Sigmoid colon (tissue), 4 donors: ENCODE measurements at regions not wholly inside any gene's neighbourhood (a gene's known extent, or its start where the extent isn't known, plus 50 kb on each side); places are given as distances from the start of the nearest gene placed in this dataset.

Experiments used
- EP300 ChIP-seq, 4 donors: sonication (generic); formaldehyde crosslinking; IDR thresholded peaks; one replicate each; pipeline ENCODE4 v1.6.1; 2017; ENCODE audit warnings: antibody characterized with exemption in 4 of 4
- POLR2A ChIP-seq, 2 donors: fragments of 450-650 bp; IDR thresholded peaks; one replicate each; pipeline ENCODE4 v1.6.1; 2016; ENCODE audit warnings: antibody characterized with exemption in 2 of 2, mild to moderate bottlenecking in 2 of 2, moderate library complexity in 2 of 2
- POLR2AphosphoS5 ChIP-seq, 4 donors: sonication (generic); formaldehyde crosslinking; IDR thresholded peaks; one replicate each; pipeline ENCODE4 v1.6.1; 2017; ENCODE audit warnings: antibody characterized with exemption in 4 of 4
- TF ChIP-seq, protein P1 (sequence below), 4 experiments: fragments of 450-650 bp in 3 of 4; fragments of 200-600 bp in 1 of 4; IDR thresholded peaks; one replicate each; pipeline ENCODE4 v1.5.1; 2016 to 2019; ENCODE audit warnings: antibody characterized with exemption in 4 of 4, mild to moderate bottlenecking in 3 of 4, moderate library complexity in 2 of 4

DNA sequence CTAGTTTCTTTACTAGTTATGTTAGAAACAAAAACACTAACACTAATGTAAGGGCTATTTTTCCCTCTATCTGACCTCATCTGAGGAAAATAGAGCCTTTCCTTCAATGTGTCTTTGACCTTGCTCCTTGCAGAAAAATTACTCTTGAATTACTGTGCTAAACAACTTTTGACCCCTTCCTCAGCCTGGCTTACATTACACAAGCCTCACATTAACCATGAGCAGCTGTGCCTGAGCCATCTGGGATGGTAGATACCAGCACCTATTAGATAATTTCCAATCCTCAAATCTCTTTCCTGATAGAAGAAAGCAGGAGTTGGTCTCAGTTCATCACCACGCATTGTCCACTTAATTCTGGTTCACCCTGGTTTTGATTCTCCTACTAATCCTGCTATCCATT is 134.4 kb upstream of the NCAM1 start:
- TF ChIP-seq, protein P1, sequence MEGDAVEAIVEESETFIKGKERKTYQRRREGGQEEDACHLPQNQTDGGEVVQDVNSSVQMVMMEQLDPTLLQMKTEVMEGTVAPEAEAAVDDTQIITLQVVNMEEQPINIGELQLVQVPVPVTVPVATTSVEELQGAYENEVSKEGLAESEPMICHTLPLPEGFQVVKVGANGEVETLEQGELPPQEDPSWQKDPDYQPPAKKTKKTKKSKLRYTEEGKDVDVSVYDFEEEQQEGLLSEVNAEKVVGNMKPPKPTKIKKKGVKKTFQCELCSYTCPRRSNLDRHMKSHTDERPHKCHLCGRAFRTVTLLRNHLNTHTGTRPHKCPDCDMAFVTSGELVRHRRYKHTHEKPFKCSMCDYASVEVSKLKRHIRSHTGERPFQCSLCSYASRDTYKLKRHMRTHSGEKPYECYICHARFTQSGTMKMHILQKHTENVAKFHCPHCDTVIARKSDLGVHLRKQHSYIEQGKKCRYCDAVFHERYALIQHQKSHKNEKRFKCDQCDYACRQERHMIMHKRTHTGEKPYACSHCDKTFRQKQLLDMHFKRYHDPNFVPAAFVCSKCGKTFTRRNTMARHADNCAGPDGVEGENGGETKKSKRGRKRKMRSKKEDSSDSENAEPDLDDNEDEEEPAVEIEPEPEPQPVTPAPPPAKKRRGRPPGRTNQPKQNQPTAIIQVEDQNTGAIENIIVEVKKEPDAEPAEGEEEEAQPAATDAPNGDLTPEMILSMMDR (IDR thresholded peaks at IDR 0.05) = no peak
- no peak for TF ChIP-seq POLR2AphosphoS5 (IDR thresholded peaks at IDR 0.05)
- TF ChIP-seq EP300 (IDR thresholded peaks at IDR 0.05) = no peak
- TF ChIP-seq POLR2A (IDR thresholded peaks at IDR 0.05) = no peak
